ENCODE measurements at regions not wholly inside any gene's neighbourhood (a gene's known extent, or its start where the extent isn't known, plus 50 kb on each side); places are given as distances from the start of the nearest gene placed in this dataset.

GRCh38 chrX:74132280-74132679 is 171.7 kb upstream of the ZCCHC13 start:
- TF ChIP-seq POLR2A (IDR thresholded peaks at IDR 0.05; ENCODE audit: borderline replicate concordance, extremely low read depth, insufficient read depth, insufficient read length) (no peak), POLR2AphosphoS5 (IDR thresholded peaks at IDR 0.05; ENCODE audit: low read depth, low read length) (no peak), FOSL1 (IDR thresholded peaks at IDR 0.05; ENCODE audit: low read depth) (no peak), YY1 (IDR thresholded peaks at IDR 0.05; ENCODE audit: extremely low read depth, insufficient replicate concordance, low read depth, low read length) (no peak), ZNF274 (IDR thresholded peaks at IDR 0.05; ENCODE audit: low read depth, low read length) (no peak), ATF3 (IDR thresholded peaks at IDR 0.05) (no peak), CEBPB (IDR thresholded peaks at IDR 0.05; ENCODE audit: low read depth) (no peak), JUND (IDR thresholded peaks at IDR 0.05) (no peak), SP1 (IDR thresholded peaks at IDR 0.05; ENCODE audit: low read depth) (no peak), CTCF (IDR thresholded peaks at IDR 0.05 in 2 of 3, conservative IDR thresholded peaks at IDR 0.05 in 1 of 3; ENCODE audit: borderline replicate concordance in 1 of 3, insufficient read depth in 1 of 3, low read depth in 2 of 3, low read length in 2 of 3) (no peak), EZH2 (IDR thresholded peaks at IDR 0.05) (no peak), EZH2phosphoT487 (IDR thresholded peaks at IDR 0.05; ENCODE audit: borderline replicate concordance) (no peak), MAX (IDR thresholded peaks at IDR 0.05) (no peak), REST (IDR thresholded peaks at IDR 0.05; ENCODE audit: low read depth) (no peak)
